AG09319 (cell line): ENCODE measurements at regions not wholly inside any gene's neighbourhood (a gene's known extent, or its start where the extent isn't known, plus 50 kb on each side); places are given as distances from the start of the nearest gene placed in this dataset.
"Not testable (repeated sequence)": the region's sequence is repeated elsewhere in the genome, so short reads cannot be mapped to it uniquely, and the experiment has no call there.

Source experiments
- DNase-seq: peaks from one replicate; pipeline ENCODE4 v3.0.0-alpha.2; 2010; ENCODE audit warnings: low read depth; ENCODE audit errors: extremely low read depth
- CTCF ChIP-seq: IDR thresholded peaks from 2 replicates; pipeline ENCODE4 v1.5.1; 2011; ENCODE audit warnings: low read depth, mild to moderate bottlenecking, inconsistent platforms, low read length, moderate library complexity

DNA sequence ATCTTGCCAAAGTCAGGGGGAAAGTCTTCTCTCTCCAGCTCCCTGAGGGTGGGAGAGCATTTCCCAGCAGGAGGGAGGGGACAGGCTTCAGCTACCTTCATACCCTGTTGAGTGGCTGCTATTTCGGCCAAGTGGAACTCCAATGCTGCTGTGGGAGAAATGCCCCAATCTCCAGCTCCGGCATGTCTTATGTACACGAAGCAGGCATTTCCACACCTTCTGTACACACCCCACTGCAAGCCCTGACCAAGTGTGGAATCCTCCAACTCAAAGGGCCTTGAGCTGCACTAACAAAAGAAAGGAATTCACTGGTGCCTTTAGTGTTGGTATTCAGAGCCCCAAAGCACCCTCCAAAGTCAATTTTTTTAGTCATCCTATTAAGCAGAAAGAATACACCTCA lies 313.6 kb upstream of the NT5E start:
- no peak for TF ChIP-seq CTCF

DNA sequence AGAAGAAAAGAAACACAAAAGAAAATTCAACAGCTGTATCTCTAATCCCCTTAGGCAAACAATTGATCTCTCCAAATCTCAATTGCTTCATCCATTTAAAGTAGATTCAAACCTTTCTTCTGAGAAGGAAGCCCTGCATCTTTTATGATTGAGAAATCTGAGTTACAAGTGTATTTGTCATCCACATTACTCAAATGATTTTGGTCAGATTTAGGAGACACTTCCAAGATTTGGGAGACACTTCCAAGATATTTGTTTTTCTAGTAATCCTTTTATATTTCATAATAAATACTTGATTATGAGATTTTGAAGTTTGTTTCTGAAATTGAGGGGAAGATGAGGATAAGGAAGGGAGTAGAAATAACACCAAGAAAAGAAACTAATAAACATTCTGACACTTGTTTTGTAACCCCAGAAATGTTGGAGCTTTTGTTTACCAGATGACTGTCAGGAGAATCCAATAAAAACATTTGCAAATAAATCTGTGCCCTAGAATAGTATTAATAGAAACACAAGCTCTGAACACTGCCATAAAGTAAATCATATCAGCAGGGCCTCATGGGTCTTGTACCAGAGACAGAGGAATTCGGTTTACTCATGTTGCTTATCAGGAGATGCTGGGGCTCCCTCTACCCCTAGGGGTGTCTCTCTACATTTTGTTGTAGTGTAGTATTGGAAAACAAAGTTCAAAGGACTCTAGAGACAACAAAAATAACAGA lies 314.3 kb upstream of the NT5E start:
- no peak for TF ChIP-seq CTCF
- peak; percentile 22 for DNase-seq

More for the DNA sequence above, 313.6 kb upstream of the NT5E start:
- no peak for DNase-seq

DNA sequence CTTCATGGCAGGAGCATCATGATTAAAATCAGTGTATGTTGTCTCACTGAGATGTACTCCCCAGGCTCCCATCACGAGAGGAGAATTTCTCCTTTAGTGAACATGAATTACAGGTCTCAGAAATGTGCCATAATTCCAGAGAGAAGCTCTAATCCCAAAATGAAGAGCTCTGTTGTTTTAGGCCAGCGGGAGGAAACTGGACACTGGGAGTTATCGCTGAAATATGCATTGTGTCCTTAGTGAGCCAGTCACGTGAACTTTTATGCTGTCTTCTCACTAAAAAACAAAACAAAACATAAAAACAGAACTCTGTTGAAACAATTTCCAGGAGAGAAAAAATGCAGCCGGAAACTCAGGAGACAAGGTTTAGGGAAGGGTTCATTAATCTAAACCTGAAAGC lies 315.7 kb upstream of the NT5E start:
- DNase-seq, result no peak
- no peak for TF ChIP-seq CTCF

GRCh38 chr6:85132091-85132490 lies 317.8 kb upstream of the NT5E start:
- DNase-seq, result no peak
- TF ChIP-seq CTCF, result no peak

DNA sequence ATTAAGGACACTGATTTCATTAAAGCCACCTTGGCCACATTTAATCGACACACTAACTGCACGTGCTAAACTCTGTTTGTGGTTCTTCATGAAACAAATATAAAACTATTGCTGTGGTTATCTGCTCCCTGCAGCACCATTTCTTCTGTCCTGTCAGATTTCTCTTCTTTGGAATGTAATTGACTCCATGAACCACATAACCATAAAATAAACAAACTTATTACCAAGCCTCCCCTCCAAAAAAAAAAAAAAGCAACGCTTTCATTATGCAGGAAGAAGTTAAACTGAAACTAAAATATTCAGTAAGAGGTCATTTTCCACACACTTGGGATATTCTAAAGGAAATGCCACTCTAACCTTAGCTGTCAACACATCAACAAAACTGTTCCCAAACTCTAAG lies 319.1 kb upstream of the NT5E start:
- no peak for DNase-seq
- no peak for TF ChIP-seq CTCF

GRCh38 chr6:85129881-85130280 lies 320.0 kb upstream of the NT5E start:
- DNase-seq, result no peak
- TF ChIP-seq CTCF, result no peak

DNA sequence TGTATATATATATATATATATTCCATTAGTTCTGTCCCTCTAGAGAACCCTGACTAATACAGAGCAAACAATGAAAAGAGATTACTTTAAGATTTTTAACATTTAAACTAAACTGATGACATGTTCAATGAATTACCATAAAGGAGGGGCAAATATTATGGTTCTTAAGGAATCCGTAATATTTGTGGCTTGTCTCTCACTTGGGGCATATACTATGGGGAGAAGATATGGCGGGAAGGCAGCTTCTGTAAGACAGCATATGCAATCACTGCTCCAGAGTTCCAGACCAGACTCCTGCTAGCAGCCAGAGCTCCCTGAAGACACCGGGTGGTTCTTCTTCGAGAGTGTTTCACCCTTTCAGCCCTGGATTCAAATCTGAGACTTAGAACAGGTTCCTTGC lies 321.1 kb upstream of the NT5E start:
- DNase-seq, result no peak
- no peak for TF ChIP-seq CTCF

DNA sequence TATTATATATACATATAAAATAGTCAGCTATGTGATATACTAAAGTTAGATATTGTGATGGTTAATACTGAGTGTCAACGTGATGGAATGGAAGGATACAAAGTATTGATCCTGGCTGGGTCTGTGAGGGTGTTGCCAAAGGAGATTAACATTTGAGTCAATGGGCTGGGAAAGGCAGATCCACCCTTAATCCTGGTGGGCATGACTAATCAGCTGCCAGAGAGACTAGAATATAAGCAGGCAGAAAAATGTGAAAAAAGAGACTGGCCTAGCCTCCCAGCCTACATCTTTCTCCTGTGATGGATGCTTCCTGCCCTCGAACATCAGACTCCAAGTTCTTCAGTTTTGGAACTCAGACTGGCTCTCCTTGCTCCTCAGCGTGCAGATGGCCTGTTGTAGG lies 321.6 kb upstream of the NT5E start:
- DNase-seq, result not testable (repeated sequence)
